ENCODE measurements at regions not wholly inside any gene's neighbourhood (a gene's known extent, or its start where the extent isn't known, plus 50 kb on each side); places are given as distances from the start of the nearest gene placed in this dataset.

- ChIA-PET POLR2A (no interaction called here), CTCF (no interaction called here)
- no peak overlapping the region for H3K4me3 ChIP-seq (ENCODE audit: low read depth in 2 of 2, low read length in 2 of 2)
- DNase-seq (ENCODE audit: low read depth, low spot score) (no peak), ATAC-seq (no peak)
- no peak for TF ChIP-seq CTCF (IDR thresholded peaks at IDR 0.05)
- TF ChIP-seq TCF7L2 (IDR thresholded peaks at IDR 0.05; ENCODE audit: low read depth, low read length), result no peak
- TF ChIP-seq REST (IDR thresholded peaks at IDR 0.05; ENCODE audit: insufficient read depth in 1 of 2, low read depth in 2 of 2, low read length in 1 of 2), result no peak
- TF ChIP-seq POLR2AphosphoS5 (IDR thresholded peaks at IDR 0.05; ENCODE audit: low read depth, low read length), result no peak
- H3K9me3 ChIP-seq (ENCODE audit: control insufficient read depth, insufficient read depth, low read depth, low read length), result no peaks in the 10 kb centered on the region; the same call in 1 of the 2 replicates
- H3K4me1 ChIP-seq (ENCODE audit: control insufficient read depth, insufficient read depth, low read length), result no peaks in the 10 kb centered on the region
- no peaks in the 10 kb centered on the region for H3K36me3 ChIP-seq (ENCODE audit: control insufficient read depth, insufficient read depth, low read length)
- no TSS peak for BruUV-seq (replicated peaks)
- H3K27ac ChIP-seq (ENCODE audit: low read length), result no peak overlapping the region
- intact Hi-C loops (cut with micrococcal nuclease; ENCODE audit: unreplicated experiment) (no loop called here), in situ Hi-C loops (cut with HindIII; ENCODE audit: low pct_unique_long_range_greater_than_20kb, low sequenced_read_pairs) (no loop called here)
- H3K27me3 ChIP-seq (ENCODE audit: control insufficient read depth, insufficient read depth, low read length), result no peaks in the 10 kb centered on the region
Measured at GRCh38 chr1:79532555-79532954, 526.0 kb upstream of the ADGRL4 start.

GRCh38 chr1:79531790-79532189 is 525.3 kb upstream of the ADGRL4 start:
- ChIA-PET CTCF (no interaction called here), POLR2A (no interaction called here)
- TF ChIP-seq REST (IDR thresholded peaks at IDR 0.05; ENCODE audit: insufficient read depth in 1 of 2, low read depth in 2 of 2, low read length in 1 of 2) (no peak), CTCF (IDR thresholded peaks at IDR 0.05) (no peak), TCF7L2 (IDR thresholded peaks at IDR 0.05; ENCODE audit: low read depth, low read length) (no peak), SIN3A (IDR thresholded peaks at IDR 0.05; ENCODE audit: borderline replicate concordance, insufficient read depth, low read depth, low read length) (no peak), POLR2AphosphoS5 (IDR thresholded peaks at IDR 0.05; ENCODE audit: low read depth, low read length) (no peak)
- intact Hi-C loops (cut with micrococcal nuclease; ENCODE audit: unreplicated experiment) (no loop called here), in situ Hi-C loops (cut with HindIII; ENCODE audit: low pct_unique_long_range_greater_than_20kb, low sequenced_read_pairs) (no loop called here)
- Histone ChIP-seq H3K27me3 (ENCODE audit: control insufficient read depth, insufficient read depth, low read length) (no peaks in the 10 kb centered on the region), H3K4me3 (ENCODE audit: low read depth in 2 of 2, low read length in 2 of 2) (no peak overlapping the region), H3K9me3 (ENCODE audit: control insufficient read depth, insufficient read depth, low read depth, low read length) (no peaks in the 10 kb centered on the region; the same call in 1 of the 2 replicates), H3K27ac (ENCODE audit: low read length) (no peak overlapping the region), H3K36me3 (ENCODE audit: control insufficient read depth, insufficient read depth, low read length) (no peaks in the 10 kb centered on the region), H3K4me1 (ENCODE audit: control insufficient read depth, insufficient read depth, low read length) (no peaks in the 10 kb centered on the region)
- BruUV-seq (replicated peaks), result no TSS peak
- ATAC-seq, result no peak
- no peak for DNase-seq (ENCODE audit: low read depth, low spot score)

Data from Panc1 (cell line).